IPS-20b (cell line): ENCODE measurements at regions not wholly inside any gene's neighbourhood (a gene's known extent, or its start where the extent isn't known, plus 50 kb on each side); places are given as distances from the start of the nearest gene placed in this dataset.

ENCODE experiments used
- H3K27ac ChIP-seq: one replicate; pipeline ENCODE4 v1.5.1; 2013; ENCODE audit warnings: low read length
- H3K27me3 ChIP-seq: 2 replicates; pipeline ENCODE4 v1.6.1; 2013; ENCODE audit warnings: mild to moderate bottlenecking, low read length, inconsistent platforms; ENCODE audit not compliant: insufficient read depth
- H3K36me3 ChIP-seq: 2 replicates; pipeline ENCODE4 v1.6.1; 2013; ENCODE audit warnings: low read depth, mild to moderate bottlenecking, inconsistent platforms, low read length, moderate library complexity; ENCODE audit not compliant: insufficient read depth
- H3K4me1 ChIP-seq: 2 replicates; pipeline ENCODE4 v1.6.1; 2013; ENCODE audit warnings: mild to moderate bottlenecking, control low read depth, inconsistent platforms, low read length, moderate library complexity; ENCODE audit not compliant: insufficient read depth
- H3K4me3 ChIP-seq: 2 replicates; pipeline ENCODE4 v1.5.1; 2013; ENCODE audit warnings: mild to moderate bottlenecking, low read length, inconsistent platforms
- H3K9ac ChIP-seq: 2 replicates; pipeline ENCODE4 v1.6.1; 2013; ENCODE audit warnings: low read depth, mild to moderate bottlenecking, inconsistent platforms, low read length, moderate library complexity
- H3K9me3 ChIP-seq: 2 replicates; pipeline ENCODE4 v1.6.1; 2013; ENCODE audit warnings: mild to moderate bottlenecking, low read depth, low read length, inconsistent platforms; ENCODE audit not compliant: insufficient read depth

GRCh38 chr2:3114406-3115185, 263.0 kb downstream of the EIPR1 start:
- H3K9ac ChIP-seq: no peak overlapping the region
- no peaks in the 10 kb centered on the region for H3K27me3 ChIP-seq
- H3K36me3 ChIP-seq: no peaks in the 10 kb centered on the region
- no peak overlapping the region for H3K27ac ChIP-seq
- no peaks in the 10 kb centered on the region; the same call in 1 of the 2 replicates for H3K9me3 ChIP-seq
- no peak overlapping the region for H3K4me3 ChIP-seq
- no peaks in the 10 kb centered on the region; the same call in 1 of the 2 replicates for H3K4me1 ChIP-seq

GRCh38 chr2:3113769-3114168, 263.8 kb downstream of the EIPR1 start:
- Histone ChIP-seq H3K4me1 (no peaks in the 10 kb centered on the region; the same call in 1 of the 2 replicates), H3K36me3 (no peaks in the 10 kb centered on the region), H3K4me3 (no peak overlapping the region), H3K9me3 (no peaks in the 10 kb centered on the region; the same call in 1 of the 2 replicates), H3K27me3 (no peaks in the 10 kb centered on the region), H3K9ac (no peak overlapping the region), H3K27ac (no peak overlapping the region)

- Histone ChIP-seq H3K9me3 (no peaks in the 10 kb centered on the region; the same call in 1 of the 2 replicates), H3K9ac (no peak overlapping the region), H3K4me1 (no peaks in the 10 kb centered on the region; the same call in 1 of the 2 replicates), H3K36me3 (no peaks in the 10 kb centered on the region), H3K27me3 (no peaks in the 10 kb centered on the region), H3K27ac (no peak overlapping the region), H3K4me3 (no peak overlapping the region)
Observed at GRCh38 chr2:3113122-3113521, 264.5 kb downstream of the EIPR1 start.

GRCh38 chr2:3112553-3112952, 265.1 kb downstream of the EIPR1 start:
- Histone ChIP-seq H3K9me3 (no peaks in the 10 kb centered on the region; the same call in 1 of the 2 replicates), H3K27ac (no peak overlapping the region), H3K4me1 (no peaks in the 10 kb centered on the region), H3K9ac (no peak overlapping the region), H3K27me3 (no peaks in the 10 kb centered on the region), H3K4me3 (no peak overlapping the region), H3K36me3 (no peaks in the 10 kb centered on the region)

- no peaks in the 10 kb centered on the region for H3K27me3 ChIP-seq
- H3K36me3 ChIP-seq: no peaks in the 10 kb centered on the region
- no peak overlapping the region for H3K27ac ChIP-seq
- H3K9me3 ChIP-seq: no peaks in the 10 kb centered on the region; the same call in 1 of the 2 replicates
- no peak overlapping the region for H3K4me3 ChIP-seq
- no peaks in the 10 kb centered on the region for H3K4me1 ChIP-seq
- no peak overlapping the region for H3K9ac ChIP-seq
Observed at GRCh38 chr2:3112131-3112530, 265.5 kb downstream of the EIPR1 start.

GRCh38 chr2:3110994-3111666, 266.5 kb downstream of the EIPR1 start:
- H3K27ac ChIP-seq: no peak overlapping the region
- H3K27me3 ChIP-seq: no peaks in the 10 kb centered on the region
- H3K4me1 ChIP-seq: no peaks in the 10 kb centered on the region
- H3K9me3 ChIP-seq: no peaks in the 10 kb centered on the region; the same call in 1 of the 2 replicates
- H3K9ac ChIP-seq: no peak overlapping the region
- H3K36me3 ChIP-seq: no peaks in the 10 kb centered on the region
- no peak overlapping the region for H3K4me3 ChIP-seq

- Histone ChIP-seq H3K9ac (no peak overlapping the region), H3K36me3 (no peaks in the 10 kb centered on the region), H3K27me3 (no peaks in the 10 kb centered on the region), H3K27ac (no peak overlapping the region), H3K9me3 (no peaks in the 10 kb centered on the region; the same call in 1 of the 2 replicates), H3K4me1 (peaks cover 2% of the 10 kb centered on the region; the same call in 1 of the 2 replicates), H3K4me3 (no peak overlapping the region)
Observed at GRCh38 chr2:3110555-3110954, 267.1 kb downstream of the EIPR1 start.

GRCh38 chr2:3108710-3109702, 268.6 kb downstream of the EIPR1 start:
- H3K4me1 ChIP-seq: peaks cover 6% of the 10 kb centered on the region; the same call in 1 of the 2 replicates
- no peaks in the 10 kb centered on the region for H3K36me3 ChIP-seq
- no peak overlapping the region for H3K9ac ChIP-seq
- no peak overlapping the region for H3K27ac ChIP-seq
- no peaks in the 10 kb centered on the region for H3K27me3 ChIP-seq
- no peak overlapping the region for H3K4me3 ChIP-seq
- H3K9me3 ChIP-seq: no peaks in the 10 kb centered on the region; the same call in 1 of the 2 replicates

- Histone ChIP-seq H3K9ac (no peak overlapping the region), H3K9me3 (no peaks in the 10 kb centered on the region; the same call in 1 of the 2 replicates), H3K27me3 (no peaks in the 10 kb centered on the region), H3K36me3 (no peaks in the 10 kb centered on the region), H3K27ac (no peak overlapping the region), H3K4me1 (peaks cover 6% of the 10 kb centered on the region; the same call in 1 of the 2 replicates), H3K4me3 (no peak overlapping the region)
Observed at GRCh38 chr2:3108105-3108504, 269.5 kb downstream of the EIPR1 start.

GRCh38 chr2:3107567-3107966, 270.1 kb downstream of the EIPR1 start:
- Histone ChIP-seq H3K9ac (no peak overlapping the region), H3K36me3 (no peaks in the 10 kb centered on the region), H3K27me3 (no peaks in the 10 kb centered on the region), H3K27ac (no peak overlapping the region), H3K4me1 (peaks cover 6% of the 10 kb centered on the region; the same call in 1 of the 2 replicates), H3K9me3 (no peaks in the 10 kb centered on the region; the same call in 1 of the 2 replicates), H3K4me3 (no peak overlapping the region)
